NCI-H1436 (cell line): ENCODE measurements at regions not wholly inside any gene's neighbourhood (a gene's known extent, or its start where the extent isn't known, plus 50 kb on each side); places are given as distances from the start of the nearest gene placed in this dataset.

Experiments used
- DNase-seq: peaks from one replicate; lab custom pipeline; 2025; lab: John Stamatoyannopoulos, UW

- DNase-seq = no peak
These were observed 176.9 kb upstream of the PRMT6 start for GRCh38 chr1:106879538-106879937.

GRCh38 chr1:106880226-106880625 is 176.2 kb upstream of the PRMT6 start:
- DNase-seq = no peak

DNA sequence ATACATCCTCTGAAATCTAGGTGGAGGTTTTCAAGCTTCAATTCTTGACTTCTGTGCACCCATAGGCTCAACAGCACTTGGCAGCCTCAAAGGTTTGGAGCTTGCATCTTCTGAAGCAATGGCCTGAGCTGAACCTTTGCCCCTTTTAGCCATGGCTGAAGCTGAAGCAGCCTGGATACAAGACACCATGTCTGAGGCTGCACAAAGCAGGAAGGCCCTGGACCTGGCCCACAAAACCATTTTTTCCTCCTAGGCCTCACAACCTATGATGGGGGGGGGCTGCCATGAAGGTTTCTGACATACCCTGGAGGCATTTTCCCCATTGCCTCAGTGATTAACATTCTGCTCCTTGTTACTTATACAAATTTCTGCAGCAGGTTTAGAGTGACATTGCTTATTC is 173.3 kb upstream of the PRMT6 start:
- no peak for DNase-seq

- DNase-seq = no peak
These were observed 167.4 kb upstream of the PRMT6 start for GRCh38 chr1:106889059-106889458.

DNA sequence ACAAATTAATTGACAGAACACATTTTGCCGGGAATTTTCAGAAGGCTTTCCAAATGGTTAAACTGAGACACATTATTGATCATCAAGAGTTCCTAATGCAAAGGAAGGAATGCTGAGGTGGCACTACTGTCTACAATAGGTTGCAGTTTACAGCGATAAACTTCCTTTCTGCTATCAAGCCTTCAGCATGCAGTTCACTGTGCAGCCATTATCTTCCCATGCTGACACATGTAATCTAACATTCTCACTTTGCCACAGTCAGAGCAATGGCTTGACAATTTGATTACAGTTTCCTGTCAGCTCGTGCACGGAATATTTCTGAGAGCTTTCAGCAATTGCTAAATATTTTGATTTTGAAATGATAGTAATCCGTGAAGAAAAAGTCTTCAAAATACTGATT is 166.9 kb upstream of the PRMT6 start:
- DNase-seq = no peak

GRCh38 chr1:106897976-106898375 is 158.5 kb upstream of the PRMT6 start:
- no peak for DNase-seq

DNA sequence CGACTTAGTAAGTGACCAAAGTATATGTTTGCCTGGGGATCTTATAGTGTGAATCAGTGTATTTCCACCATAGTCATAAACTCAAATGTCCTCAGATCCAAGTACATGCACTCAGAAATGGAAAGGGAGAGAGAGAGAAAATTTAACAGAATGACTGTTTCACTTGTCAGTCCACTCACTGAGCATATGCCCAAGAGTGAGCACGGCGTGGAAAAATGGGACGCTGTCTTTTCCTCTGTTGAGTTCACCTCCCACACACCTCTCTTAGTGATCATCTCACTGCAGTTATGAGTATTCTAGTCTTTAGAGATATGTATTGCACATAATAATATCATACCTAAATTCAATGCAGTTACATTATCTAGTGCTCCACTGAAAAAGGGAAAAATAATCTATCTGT is 156.8 kb upstream of the PRMT6 start:
- DNase-seq = no peak

- DNase-seq = no peak
These were observed 148.7 kb upstream of the PRMT6 start for GRCh38 chr1:106907795-106908194.

DNA sequence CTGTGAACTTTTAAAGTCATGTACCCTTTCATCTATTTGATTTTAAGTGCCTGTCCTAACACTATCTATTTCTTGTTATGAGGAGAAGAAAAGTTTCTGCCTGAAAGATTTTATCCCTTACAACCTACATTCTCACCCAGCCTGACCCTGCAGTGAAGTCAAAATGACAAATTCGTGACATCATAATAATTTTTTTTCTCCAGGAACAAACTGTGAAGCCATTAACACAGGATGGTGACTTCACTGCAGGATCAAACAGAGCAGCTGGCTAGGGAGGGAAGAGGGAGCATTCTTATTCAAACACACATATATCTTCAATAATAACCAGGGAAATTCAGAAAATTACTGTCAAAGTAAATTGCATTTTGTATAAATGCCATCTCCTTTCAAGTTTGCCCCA is 147.8 kb upstream of the PRMT6 start:
- no peak for DNase-seq

GRCh38 chr1:106910798-106911197 is 145.7 kb upstream of the PRMT6 start:
- no peak for DNase-seq

DNA sequence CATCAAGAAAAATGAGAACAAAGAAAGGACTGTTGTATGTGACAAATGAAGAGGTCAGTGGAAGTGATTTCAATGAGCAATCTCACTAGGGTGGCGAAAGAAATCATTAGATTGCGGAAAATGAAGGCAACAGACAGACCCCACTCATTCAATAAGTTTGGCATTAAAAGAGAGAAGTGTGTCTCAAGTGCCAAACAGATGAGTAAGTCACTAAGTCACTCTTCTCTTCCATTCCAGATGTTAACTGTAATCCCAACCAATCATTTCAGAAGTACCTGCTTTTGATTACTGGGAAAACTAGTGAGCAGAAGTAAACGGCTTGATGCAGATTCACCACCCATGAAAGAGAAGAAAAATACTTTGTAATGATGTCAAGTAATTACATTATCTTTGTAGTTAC is 144.3 kb upstream of the PRMT6 start:
- no peak for DNase-seq

DNA sequence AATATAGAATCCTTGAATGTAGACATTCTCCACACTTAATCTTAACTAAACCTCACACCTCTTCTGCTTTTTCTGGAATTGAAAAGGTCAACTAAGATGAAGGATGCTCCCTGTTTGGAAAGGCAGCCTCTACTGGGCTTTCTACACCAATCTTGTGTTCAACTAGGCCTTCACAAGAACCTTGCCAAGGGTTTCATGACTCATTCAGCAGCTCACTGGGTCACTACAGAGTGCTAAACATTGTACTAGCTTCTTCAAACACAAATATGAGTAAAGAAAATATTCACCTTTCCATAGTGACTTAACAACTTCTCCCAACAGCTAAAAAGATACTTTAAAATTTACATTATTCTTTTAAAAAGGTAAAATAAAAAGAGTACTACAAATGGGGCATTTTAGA is 135.3 kb upstream of the PRMT6 start:
- no peak for DNase-seq

- DNase-seq = no peak
These were observed 132.1 kb upstream of the PRMT6 start for GRCh38 chr1:106924360-106924759.

DNA sequence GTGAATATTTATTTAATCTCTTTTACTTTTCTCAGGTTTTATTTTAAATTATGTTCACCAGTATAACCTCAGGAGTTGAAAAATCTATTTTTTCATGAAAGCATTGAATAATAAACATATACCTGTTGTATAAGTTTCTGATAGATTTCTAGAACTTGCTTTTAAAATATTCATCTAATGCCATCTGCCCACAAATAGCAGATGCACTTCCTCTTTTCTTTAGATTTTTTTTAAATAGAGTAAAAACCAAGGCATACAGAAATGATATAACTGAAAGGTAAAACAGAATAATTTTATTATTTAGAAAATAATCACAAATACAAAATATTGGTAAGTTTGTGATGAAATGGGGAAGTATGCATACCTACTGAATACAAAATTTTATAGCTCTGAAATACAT is 130.7 kb upstream of the PRMT6 start:
- no peak for DNase-seq

- no peak for DNase-seq
These were observed 129.5 kb upstream of the PRMT6 start for GRCh38 chr1:106926803-106927582.

GRCh38 chr1:106937104-106937503 is 119.4 kb upstream of the PRMT6 start:
- DNase-seq = no peak

DNA sequence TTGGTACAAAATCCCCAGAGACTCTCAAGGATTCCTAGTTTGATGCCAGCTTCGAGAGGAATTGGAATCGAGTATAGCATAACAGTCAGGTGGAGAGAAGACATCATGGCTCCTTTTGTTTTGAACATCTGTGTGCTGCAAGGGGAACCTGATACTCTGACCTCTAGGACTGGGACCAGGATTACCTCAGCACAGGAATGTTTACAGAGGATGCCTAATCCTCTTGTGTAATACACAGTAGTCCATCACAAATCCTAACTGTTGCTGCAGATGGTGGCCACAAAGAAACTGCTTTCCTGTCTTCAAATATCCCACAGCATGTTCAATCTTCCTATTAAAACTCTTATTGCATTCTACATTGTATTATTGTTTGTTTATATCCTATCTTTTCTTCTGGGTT is 111.8 kb upstream of the PRMT6 start:
- no peak for DNase-seq

DNA sequence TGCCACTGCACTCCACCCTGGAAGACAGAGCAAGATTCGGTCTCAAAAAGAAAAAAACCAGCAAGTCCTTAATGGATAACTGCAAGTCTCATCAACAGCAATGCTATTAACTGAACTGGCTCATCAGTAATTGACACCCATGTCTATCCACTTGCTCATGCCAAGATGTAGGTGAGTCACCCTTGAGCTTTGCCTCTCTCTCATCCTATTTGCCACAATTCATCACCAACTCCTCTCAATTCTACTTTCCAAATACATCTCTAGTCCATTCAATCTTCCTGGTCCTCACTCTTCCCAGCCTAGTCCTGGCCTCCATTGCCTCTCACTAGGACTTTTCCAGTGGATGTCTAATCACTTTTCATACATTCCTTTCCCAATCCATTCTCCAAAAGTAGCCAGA is 103.7 kb upstream of the PRMT6 start:
- no peak for DNase-seq

DNA sequence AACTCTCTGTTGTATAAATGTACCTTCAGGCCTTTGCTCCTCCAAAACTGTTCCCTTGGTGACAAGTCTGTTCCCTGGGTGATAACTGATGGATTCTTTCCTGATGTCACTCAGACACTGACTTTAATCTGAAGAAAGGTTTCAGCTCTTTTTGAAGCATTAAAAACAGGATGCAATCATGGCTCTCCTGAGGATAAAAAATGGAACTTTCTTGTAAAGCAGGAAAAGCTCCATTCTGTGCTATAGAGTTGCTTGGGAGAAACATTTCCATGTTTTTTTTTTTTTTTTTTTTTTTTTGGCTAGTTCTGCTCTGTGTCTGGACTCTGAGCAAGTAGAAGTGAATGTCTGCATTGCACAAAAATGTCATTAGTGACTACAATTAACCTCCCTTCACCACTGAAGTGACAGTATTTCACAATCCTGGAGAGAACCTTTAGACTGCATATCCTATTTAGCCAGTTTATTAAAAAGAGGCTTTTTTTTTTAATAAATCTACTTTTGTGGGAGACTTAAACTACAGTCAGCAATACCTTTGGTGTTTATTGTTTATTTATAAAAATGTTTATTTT is 101.7 kb upstream of the PRMT6 start:
- DNase-seq = no peak

DNA sequence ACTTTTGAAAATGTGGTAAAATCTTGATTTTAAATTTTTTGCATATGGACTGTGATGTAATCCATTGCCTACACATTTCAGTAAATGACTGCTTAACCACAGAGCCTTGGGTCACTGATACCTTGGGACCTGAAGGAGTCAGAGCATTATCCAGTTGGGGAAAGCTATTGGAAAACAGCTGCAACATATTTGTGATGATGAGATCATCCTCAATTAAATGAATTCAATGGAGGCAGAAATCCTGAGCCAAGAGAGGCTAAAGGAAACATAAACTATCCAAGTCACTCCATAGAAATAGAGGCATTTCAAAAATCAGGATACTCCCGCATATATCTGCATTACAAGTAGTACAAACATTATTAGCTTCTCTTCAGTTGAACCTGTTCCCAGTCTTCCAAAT is 99.8 kb upstream of the PRMT6 start:
- no peak for DNase-seq

- DNase-seq = no peak
These were observed 98.7 kb upstream of the PRMT6 start for GRCh38 chr1:106957795-106958194.

GRCh38 chr1:106960412-106960811 is 96.1 kb upstream of the PRMT6 start:
- no peak for DNase-seq

GRCh38 chr1:106961646-106962045 is 94.8 kb upstream of the PRMT6 start:
- no peak for DNase-seq

DNA sequence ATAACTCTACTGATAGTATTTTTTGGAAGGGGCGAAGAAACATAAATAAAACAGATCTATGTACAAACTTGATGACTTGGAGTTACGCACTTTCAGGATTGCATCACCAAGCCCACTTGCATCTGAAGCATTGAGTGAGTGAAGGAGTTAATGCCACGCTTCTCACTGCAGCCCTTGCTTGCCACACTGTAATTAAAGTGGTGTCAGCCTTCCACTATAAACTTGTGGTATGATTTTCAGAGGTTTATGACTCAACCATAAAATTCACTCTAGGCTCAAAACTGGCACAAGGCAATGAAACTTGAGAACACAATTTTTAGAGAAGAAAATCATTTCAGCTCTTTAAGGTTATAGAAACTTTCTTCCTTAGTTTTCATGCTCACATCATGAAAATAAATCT is 93.9 kb upstream of the PRMT6 start:
- DNase-seq = no peak
